ENCODE measurements at regions not wholly inside any gene's neighbourhood (a gene's known extent, or its start where the extent isn't known, plus 50 kb on each side); places are given as distances from the start of the nearest gene placed in this dataset.

DNA sequence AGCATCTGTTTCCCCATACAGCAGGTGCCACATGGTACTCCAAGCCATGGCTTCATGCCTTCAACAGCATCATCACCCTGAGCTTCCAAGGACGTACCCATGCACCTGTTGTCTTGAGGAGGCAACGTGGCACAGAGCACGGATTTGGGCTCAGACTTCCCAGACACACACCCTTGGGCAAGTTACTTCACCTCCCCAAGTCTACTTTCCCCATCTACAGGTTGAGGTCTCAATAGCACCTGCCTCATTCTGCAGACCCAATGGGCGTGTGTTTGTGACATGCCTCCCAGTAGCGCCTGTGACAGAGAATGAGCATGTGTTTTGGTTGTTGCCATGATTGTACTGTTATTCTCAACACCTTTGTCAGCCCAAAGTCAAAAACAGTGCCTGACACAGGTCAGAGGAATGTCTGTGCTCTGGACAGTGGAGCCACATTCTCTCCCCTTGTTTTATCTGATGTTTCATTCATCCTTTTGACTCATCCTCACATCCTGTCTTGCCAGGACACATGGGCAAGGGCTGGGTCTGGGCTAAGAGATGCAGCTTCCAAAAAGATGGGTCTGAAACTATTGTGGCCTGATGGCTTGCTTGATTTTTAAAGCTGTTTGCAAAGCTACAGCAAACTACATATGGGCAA lies 53.4 kb upstream of the CCND1 start:
- POLR2A ChIA-PET, result no interaction called here
- intact Hi-C loops (cut with micrococcal nuclease; ENCODE audit: unreplicated experiment), result no loop called here
- CTCF ChIA-PET, result interaction anchor here (1.1 kb wide), 1 partner anchor 11 kb away, joined by 3 read pairs; no protein-coding TSS in a partner anchor
- SMC1A ChIA-PET (ENCODE audit: uncharacterized antibody, unreplicated experiment), result no interaction called here
- H3K4me1 ChIP-seq (ENCODE audit: control insufficient read depth, insufficient read depth, low read length), result no peaks in the 10 kb centered on the region
- H3K9ac ChIP-seq (ENCODE audit: control insufficient read depth, insufficient read depth, low read length), result no peak overlapping the region
- peaks cover 2 to 3% of the 10 kb centered on the region in 2 experiments; a peak in 2 of 4 replicates for H3K27me3 ChIP-seq (replicated peaks in 1 of 2; ENCODE audit: control insufficient read depth in 2 of 2, insufficient read depth in 2 of 2, low read length in 1 of 2)
- BruUV-seq (replicated peaks), result no TSS peak
- WGBS (ENCODE audit: insufficient coverage, insufficient replicate concordance, low lambda C conversion rate, missing lambda C conversion rate), result 17% methylated on average over 5 of the region's 5 CpGs
- H3K9me3 ChIP-seq (replicated peaks; ENCODE audit: control insufficient read depth, insufficient read depth, low read length), result no peaks in the 10 kb centered on the region; the same call in 2 of the 3 replicates
- FAIRE-seq (no peak), ATAC-seq (no peak), DNase-seq (ENCODE audit: low read depth, low spot score) (no peak)
- no peak overlapping the region for H3K4me2 ChIP-seq (ENCODE audit: control insufficient read depth, insufficient read depth)
- in situ Hi-C loops (cut with MboI), result no loop called here
- H3K27ac ChIP-seq (ENCODE audit: control insufficient read depth, insufficient read depth), result no peak overlapping the region
- H4K20me1 ChIP-seq (ENCODE audit: control insufficient read depth, insufficient read depth), result no peaks in the 10 kb centered on the region
- no peaks in the 10 kb centered on the region for H3K36me3 ChIP-seq (ENCODE audit: control insufficient read depth in 2 of 2, insufficient read depth in 2 of 2, low read length in 1 of 2)
- H3K79me2 ChIP-seq (ENCODE audit: control insufficient read depth, insufficient read depth, low read length), result no peaks in the 10 kb centered on the region
- TF ChIP-seq CBX5 (IDR thresholded peaks at IDR 0.05; ENCODE audit: low read depth), result no peak
- TF ChIP-seq HDAC6 (IDR thresholded peaks at IDR 0.05; ENCODE audit: unreplicated experiment), result no peak
- no peak for TF ChIP-seq ZSCAN29 (IDR thresholded peaks at IDR 0.05)
- TF ChIP-seq IKZF2 (IDR thresholded peaks at IDR 0.05), result no peak
- no peak for TF ChIP-seq PML (IDR thresholded peaks at IDR 0.05; ENCODE audit: low read length)
- TF ChIP-seq, protein P1, sequence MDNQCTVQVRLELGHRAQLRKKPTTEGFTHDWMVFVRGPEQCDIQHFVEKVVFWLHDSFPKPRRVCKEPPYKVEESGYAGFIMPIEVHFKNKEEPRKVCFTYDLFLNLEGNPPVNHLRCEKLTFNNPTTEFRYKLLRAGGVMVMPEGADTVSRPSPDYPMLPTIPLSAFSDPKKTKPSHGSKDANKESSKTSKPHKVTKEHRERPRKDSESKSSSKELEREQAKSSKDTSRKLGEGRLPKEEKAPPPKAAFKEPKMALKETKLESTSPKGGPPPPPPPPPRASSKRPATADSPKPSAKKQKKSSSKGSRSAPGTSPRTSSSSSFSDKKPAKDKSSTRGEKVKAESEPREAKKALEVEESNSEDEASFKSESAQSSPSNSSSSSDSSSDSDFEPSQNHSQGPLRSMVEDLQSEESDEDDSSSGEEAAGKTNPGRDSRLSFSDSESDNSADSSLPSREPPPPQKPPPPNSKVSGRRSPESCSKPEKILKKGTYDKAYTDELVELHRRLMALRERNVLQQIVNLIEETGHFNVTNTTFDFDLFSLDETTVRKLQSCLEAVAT (IDR thresholded peaks at IDR 0.05), result no peak
- no peak for TF ChIP-seq CBX3 (IDR thresholded peaks at IDR 0.05; ENCODE audit: borderline replicate concordance, low read depth)
- no peak for TF ChIP-seq YY1 (IDR thresholded peaks at IDR 0.05; ENCODE audit: low read depth, low read length)
- TF ChIP-seq RUNX3 (IDR thresholded peaks at IDR 0.05; ENCODE audit: low read length), result no peak
- TF ChIP-seq MTA2 (IDR thresholded peaks at IDR 0.05; ENCODE audit: low read depth), result no peak
- TF ChIP-seq, protein P2, sequence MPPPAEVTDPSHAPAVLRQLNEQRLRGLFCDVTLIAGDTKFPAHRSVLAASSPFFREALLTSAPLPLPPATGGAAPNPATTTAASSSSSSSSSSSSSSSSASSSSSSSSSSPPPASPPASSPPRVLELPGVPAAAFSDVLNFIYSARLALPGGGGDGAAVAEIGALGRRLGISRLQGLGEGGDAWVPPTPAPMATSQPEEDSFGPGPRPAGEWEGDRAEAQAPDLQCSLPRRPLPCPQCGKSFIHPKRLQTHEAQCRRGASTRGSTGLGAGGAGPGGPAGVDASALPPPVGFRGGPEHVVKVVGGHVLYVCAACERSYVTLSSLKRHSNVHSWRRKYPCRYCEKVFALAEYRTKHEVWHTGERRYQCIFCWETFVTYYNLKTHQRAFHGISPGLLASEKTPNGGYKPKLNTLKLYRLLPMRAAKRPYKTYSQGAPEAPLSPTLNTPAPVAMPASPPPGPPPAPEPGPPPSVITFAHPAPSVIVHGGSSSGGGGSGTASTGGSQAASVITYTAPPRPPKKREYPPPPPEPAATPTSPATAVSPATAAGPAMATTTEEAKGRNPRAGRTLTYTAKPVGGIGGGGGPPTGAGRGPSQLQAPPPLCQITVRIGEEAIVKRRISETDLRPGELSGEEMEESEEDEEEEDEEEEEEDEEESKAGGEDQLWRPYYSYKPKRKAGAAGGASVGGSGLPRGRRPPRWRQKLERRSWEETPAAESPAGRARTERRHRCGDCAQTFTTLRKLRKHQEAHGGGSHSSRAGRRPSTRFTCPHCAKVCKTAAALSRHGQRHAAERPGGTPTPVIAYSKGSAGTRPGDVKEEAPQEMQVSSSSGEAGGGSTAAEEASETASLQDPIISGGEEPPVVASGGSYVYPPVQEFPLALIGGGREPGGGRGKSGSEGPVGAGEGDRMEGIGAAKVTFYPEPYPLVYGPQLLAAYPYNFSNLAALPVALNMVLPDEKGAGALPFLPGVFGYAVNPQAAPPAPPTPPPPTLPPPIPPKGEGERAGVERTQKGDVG (CRISPR knock-in tag; IDR thresholded peaks at IDR 0.05), result no peak
- no peak for TF ChIP-seq MTA3 (IDR thresholded peaks at IDR 0.05; ENCODE audit: borderline replicate concordance, low read length)
- H2AFZ ChIP-seq (ENCODE audit: control insufficient read depth, low read depth, low read length), result no peak overlapping the region
- H3K4me3 ChIP-seq, result no peak overlapping the region
- RAD21 ChIA-PET (ENCODE audit: unreplicated experiment), result interaction anchor here (1.1 kb wide), 1 partner anchor 147 kb away, joined by 3 read pairs; no protein-coding TSS in a partner anchor
